Stomach (tissue), 8 donors: ENCODE measurements at regions not wholly inside any gene's neighbourhood (a gene's known extent, or its start where the extent isn't known, plus 50 kb on each side); places are given as distances from the start of the nearest gene placed in this dataset.

Experiments
- DNase-seq, 2 donors: peaks; one replicate each; pipeline versions ENCODE4 v3.0.0 to v3.0.0-alpha.2; 2013 to 2019
- H3K27ac ChIP-seq, 5 donors: fragments of 200-600 bp in 4 of 5; sonication (generic) in 4 of 5; one replicate each; pipeline ENCODE4 v1.5.1; 2013 to 2019; ENCODE audit warnings: mild to moderate bottlenecking in 1 of 5, moderate library complexity in 1 of 5
- H3K27me3 ChIP-seq, 3 donors: fragments of 200-600 bp; sonication (generic); one replicate each; pipeline ENCODE4 v1.5.1; 2017 to 2019; ENCODE audit warnings: mixed run types in 1 of 3
- H3K36me3 ChIP-seq, 4 donors: fragments of 200-600 bp; sonication (generic); 1 replicate in 3 of 4; 2 replicates in 1 of 4; pipeline ENCODE4 v1.5.1; 2016 to 2019
- H3K4me1 ChIP-seq, 4 donors: fragments of 200-600 bp; sonication (generic); one replicate each; pipeline ENCODE4 v1.5.1; 2016 to 2019
- H3K4me3 ChIP-seq, 4 donors: fragments of 200-600 bp; sonication (generic) in 3 of 4; one replicate each; pipeline ENCODE4 v1.5.1; 2016 to 2019; ENCODE audit warnings: mild to moderate bottlenecking in 1 of 4
- H3K9me3 ChIP-seq, 4 donors: fragments of 200-600 bp; sonication (generic); one replicate each; pipeline ENCODE4 v1.5.1; 2016 to 2019
- CTCF ChIP-seq, 7 experiments: fragments of 450-650 bp in 4 of 7; fragments of 200-600 bp in 3 of 7; sonication (generic) in 3 of 7; IDR thresholded peaks; one replicate each; pipeline ENCODE4 v1.5.1; 2016 to 2019; ENCODE audit warnings: antibody characterized with exemption in 7 of 7, control low read depth in 2 of 7, mild to moderate bottlenecking in 1 of 7
- EP300 ChIP-seq: sonication (generic); formaldehyde crosslinking; IDR thresholded peaks from one replicate; pipeline ENCODE4 v1.6.1; 2017; ENCODE audit warnings: antibody characterized with exemption
- POLR2A ChIP-seq, 4 donors: fragments of 450-650 bp; IDR thresholded peaks; one replicate each; pipeline ENCODE4 v1.6.1; 2016; ENCODE audit warnings: antibody characterized with exemption in 4 of 4, control low read depth in 2 of 4, mild to moderate bottlenecking in 1 of 4, moderate library complexity in 1 of 4
- POLR2AphosphoS5 ChIP-seq, 3 donors: sonication (generic); formaldehyde crosslinking; IDR thresholded peaks; one replicate each; pipeline ENCODE4 v1.6.1; 2016; ENCODE audit warnings: antibody characterized with exemption in 3 of 3
- WGBS, 5 donors: extraction: QIAGEN DNeasy Blood & Tissue Kit in 3 of 5; methylation state at CpG; one replicate each; pipeline versions ENCODE4 v1.1.5 to v1.1.7; 2013 to 2018; 5-methylcytosine and 5-hydroxymethylcytosine counted together
- intact Hi-C: fragments of 100-400 bp; cut with DNase I; formaldehyde crosslinking; loops from one replicate; pipeline ENCODE4 v1.15.1; 2023; ENCODE audit warnings: low total_unique reads
- donor health status: healthy with polysubstance abuse.
- donor health status: Bipolar disorder and iron deficiency.
- donor health status: healthy.

GRCh38 chr4:63619771-63620170 is 789.5 kb downstream of the TECRL start:
- intact Hi-C loops = no loop called here
- 22 to 50% (median 39%) methylated on average over 1 of the region's 1 CpG for whole genome bisulfite sequencing, 5 donors
- Histone ChIP-seq H3K4me1 (no peaks in the 10 kb centered on the region), H3K27me3 (no peaks in the 10 kb centered on the region), H3K27ac (no peak overlapping the region), H3K4me3 (no peak overlapping the region), H3K36me3 (no peaks in the 10 kb centered on the region), H3K9me3 (peaks cover 0 to 4% (median 0%) of the 10 kb centered on the region in 4 donors)
- TF ChIP-seq CTCF (IDR thresholded peaks at IDR 0.05) (no peak), POLR2A (IDR thresholded peaks at IDR 0.05) (no peak), EP300 (no peak), POLR2AphosphoS5 (IDR thresholded peaks at IDR 0.05) (no peak)
- no peak for DNase-seq

DNA sequence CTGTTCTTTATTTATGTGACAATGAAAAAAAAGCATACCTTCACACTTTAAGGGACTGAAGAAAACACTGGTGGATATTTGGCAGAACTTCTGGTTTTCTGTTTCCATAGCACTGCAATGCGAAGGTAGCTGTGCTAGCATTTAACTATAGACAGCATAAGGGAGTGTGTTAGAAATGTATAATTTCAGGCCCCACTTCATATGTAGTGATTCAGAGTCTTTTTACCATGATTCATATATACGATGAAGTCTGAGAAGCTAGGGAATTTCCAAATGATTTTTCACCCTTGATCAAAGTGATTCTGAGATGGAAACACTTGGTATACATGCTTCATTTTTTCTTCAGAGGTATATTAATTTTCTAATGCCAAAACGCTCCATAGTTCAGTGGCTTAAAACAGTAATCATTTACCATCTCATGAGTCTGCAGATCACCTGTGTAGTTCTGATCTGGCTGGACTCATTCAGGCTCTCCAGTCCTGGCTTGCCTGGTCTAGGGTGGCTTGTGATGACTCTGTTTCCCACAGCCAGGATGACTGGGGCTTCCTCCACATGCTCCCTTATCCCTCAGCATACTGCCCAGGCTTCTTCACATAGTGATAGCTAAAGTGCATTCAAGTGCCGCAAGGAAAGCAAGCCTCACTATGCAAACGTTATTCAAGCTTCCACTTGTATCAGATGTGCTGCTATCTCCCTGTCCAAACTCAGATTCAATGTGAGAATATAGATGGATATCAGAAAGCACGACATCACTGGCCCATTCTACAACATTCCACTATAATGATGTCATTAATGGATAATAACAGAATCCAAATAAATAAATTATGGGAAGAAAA is 790.1 kb downstream of the TECRL start:
- 34 to 42% (median 42%) methylated on average over 6 of the region's 6 CpGs for WGBS, 5 donors

GRCh38 chr4:63607169-63607872 is 801.9 kb downstream of the TECRL start:
- Histone ChIP-seq H3K9me3 (peaks cover 0 to 5% (median 0%) of the 10 kb centered on the region in 4 donors), H3K36me3 (no peaks in the 10 kb centered on the region), H3K27ac (no peak overlapping the region), H3K27me3 (no peaks in the 10 kb centered on the region), H3K4me3 (no peak overlapping the region), H3K4me1 (no peaks in the 10 kb centered on the region)
- intact Hi-C loops = no loop called here
- TF ChIP-seq EP300 = no peak
- TF ChIP-seq CTCF (IDR thresholded peaks at IDR 0.05) = no peak
- TF ChIP-seq POLR2AphosphoS5 (IDR thresholded peaks at IDR 0.05) = no peak
- no peak for TF ChIP-seq POLR2A (IDR thresholded peaks at IDR 0.05)
- DNase-seq = no peak
- WGBS, 5 donors = 52 to 75% (median 72%) methylated on average over 9 of the region's 9 CpGs

More for the DNA sequence above, 790.1 kb downstream of the TECRL start:
- Histone ChIP-seq H3K4me3 (no peak overlapping the region), H3K4me1 (no peaks in the 10 kb centered on the region), H3K9me3 (peaks cover 0 to 4% (median 0%) of the 10 kb centered on the region in 4 donors), H3K36me3 (no peaks in the 10 kb centered on the region), H3K27ac (no peak overlapping the region), H3K27me3 (no peaks in the 10 kb centered on the region)
- intact Hi-C loops = no loop called here
- DNase-seq = no peak
- TF ChIP-seq POLR2A (IDR thresholded peaks at IDR 0.05) (no peak), EP300 (no peak), POLR2AphosphoS5 (IDR thresholded peaks at IDR 0.05) (no peak), CTCF (IDR thresholded peaks at IDR 0.05) (no peak)

DNA sequence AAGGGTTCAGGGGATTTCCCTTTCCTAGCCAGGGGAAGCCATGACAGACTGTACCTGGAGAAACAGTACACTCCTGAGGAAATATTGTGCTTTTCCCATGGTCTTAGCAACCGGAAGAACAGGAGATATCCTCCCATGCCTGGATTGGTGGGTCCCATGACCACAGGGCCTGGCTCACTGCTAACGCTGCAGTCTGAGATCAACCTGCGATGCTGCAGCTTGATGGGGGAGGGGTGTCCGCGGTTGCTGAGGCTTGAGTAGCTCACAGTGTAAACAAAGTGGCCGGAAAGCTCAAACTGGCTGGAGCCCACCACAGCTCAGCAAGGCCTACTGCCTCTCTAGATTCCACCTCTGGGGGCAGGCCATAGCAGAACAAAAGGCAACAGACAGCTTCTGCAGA is 819.5 kb downstream of the TECRL start:
- Histone ChIP-seq H3K4me3 (no peak overlapping the region), H3K9me3 (peaks cover 0 to 33% (median 16%) of the 10 kb centered on the region in 4 donors), H3K4me1 (no peaks in the 10 kb centered on the region), H3K27me3 (no peaks in the 10 kb centered on the region), H3K36me3 (no peaks in the 10 kb centered on the region), H3K27ac (no peak overlapping the region)
- DNase-seq = no peak
- 25 to 71% (median 37%) methylated on average over 5 to 6 of the region's 6 CpGs for WGBS, 5 donors
- no peak for TF ChIP-seq CTCF (IDR thresholded peaks at IDR 0.05)
- TF ChIP-seq EP300 = no peak
- TF ChIP-seq POLR2AphosphoS5 (IDR thresholded peaks at IDR 0.05) = no peak
- TF ChIP-seq POLR2A (IDR thresholded peaks at IDR 0.05) = no peak
- intact Hi-C loops = no loop called here
